Liver (tissue), 3 donors: ENCODE measurements at regions not wholly inside any gene's neighbourhood (a gene's known extent, or its start where the extent isn't known, plus 50 kb on each side); places are given as distances from the start of the nearest gene placed in this dataset.

ENCODE experiments used
- FOXA1 ChIP-seq: IDR thresholded peaks from 2 replicates; pipeline ENCODE4 v1.6.1; 2016; ENCODE audit warnings: antibody characterized with exemption
- GABPA ChIP-seq, 2 donors: IDR thresholded peaks in 1 of 2; conservative IDR thresholded peaks in 1 of 2; 2 replicates each; pipeline ENCODE4 v1.6.1; 2016; ENCODE audit warnings: antibody characterized with exemption in 2 of 2, mild to moderate bottlenecking in 1 of 2, moderate library complexity in 1 of 2
- HNF4A ChIP-seq, 2 donors: conservative IDR thresholded peaks; 2 replicates each; pipeline ENCODE4 v1.6.1; 2016; ENCODE audit warnings: antibody characterized with exemption in 2 of 2, mild to moderate bottlenecking in 2 of 2
- JUND ChIP-seq, 2 donors: IDR thresholded peaks; 2 replicates each; pipeline ENCODE4 v1.6.1; 2016; ENCODE audit warnings: antibody characterized with exemption in 2 of 2
- MAX ChIP-seq: IDR thresholded peaks from 2 replicates; pipeline ENCODE4 v1.6.1; 2016; ENCODE audit warnings: antibody characterized with exemption
- TF ChIP-seq, protein P1 (sequence below): fragments of 150-350 bp; IDR thresholded peaks from 2 replicates; pipeline ENCODE4 v1.5.1; 2017; ENCODE audit warnings: improper control_type of control experiment, low read depth, low read length; ENCODE audit not compliant: missing input control
- donor health status: healthy.
- donor health status: healthy.

DNA sequence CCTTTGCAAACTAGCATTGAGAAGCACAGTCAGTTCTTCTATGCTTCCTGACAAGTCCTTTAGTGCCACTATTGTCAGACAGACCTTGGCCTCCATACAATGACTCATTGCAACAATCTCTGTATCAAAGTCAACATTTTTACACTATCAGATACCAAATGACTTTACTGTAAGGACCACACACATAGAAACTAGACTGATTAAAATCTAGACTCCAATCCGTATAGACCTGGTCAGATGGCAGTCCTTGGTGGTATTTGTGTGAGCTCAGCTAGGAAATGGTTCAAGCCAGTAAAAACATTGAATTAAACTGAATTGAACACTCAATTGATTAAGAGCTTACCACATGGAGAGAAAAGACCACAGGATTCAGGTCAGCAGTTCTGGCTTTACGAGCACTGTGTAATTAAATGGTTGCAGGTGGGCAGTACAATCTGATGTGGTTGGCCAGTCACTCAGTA is 549.8 kb upstream of the LCORL start:
- TF ChIP-seq, protein P1, sequence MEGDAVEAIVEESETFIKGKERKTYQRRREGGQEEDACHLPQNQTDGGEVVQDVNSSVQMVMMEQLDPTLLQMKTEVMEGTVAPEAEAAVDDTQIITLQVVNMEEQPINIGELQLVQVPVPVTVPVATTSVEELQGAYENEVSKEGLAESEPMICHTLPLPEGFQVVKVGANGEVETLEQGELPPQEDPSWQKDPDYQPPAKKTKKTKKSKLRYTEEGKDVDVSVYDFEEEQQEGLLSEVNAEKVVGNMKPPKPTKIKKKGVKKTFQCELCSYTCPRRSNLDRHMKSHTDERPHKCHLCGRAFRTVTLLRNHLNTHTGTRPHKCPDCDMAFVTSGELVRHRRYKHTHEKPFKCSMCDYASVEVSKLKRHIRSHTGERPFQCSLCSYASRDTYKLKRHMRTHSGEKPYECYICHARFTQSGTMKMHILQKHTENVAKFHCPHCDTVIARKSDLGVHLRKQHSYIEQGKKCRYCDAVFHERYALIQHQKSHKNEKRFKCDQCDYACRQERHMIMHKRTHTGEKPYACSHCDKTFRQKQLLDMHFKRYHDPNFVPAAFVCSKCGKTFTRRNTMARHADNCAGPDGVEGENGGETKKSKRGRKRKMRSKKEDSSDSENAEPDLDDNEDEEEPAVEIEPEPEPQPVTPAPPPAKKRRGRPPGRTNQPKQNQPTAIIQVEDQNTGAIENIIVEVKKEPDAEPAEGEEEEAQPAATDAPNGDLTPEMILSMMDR: no peak
- TF ChIP-seq GABPA (IDR thresholded peaks at IDR 0.05 in 1 of 2, conservative IDR thresholded peaks at IDR 0.05 in 1 of 2) (no peak), MAX (no peak), JUND (IDR thresholded peaks at IDR 0.05) (no peak), HNF4A (conservative IDR thresholded peaks at IDR 0.05) (no peak), FOXA1 (no peak)
